DND-41 (cell line): ENCODE measurements at regions not wholly inside any gene's neighbourhood (a gene's known extent, or its start where the extent isn't known, plus 50 kb on each side); places are given as distances from the start of the nearest gene placed in this dataset.

Experiments
- ATAC-seq: fragments of 200-7000 bp; cut with Tn5 transposase; 3 replicates; pipeline ENCODE4 v1.9.1; 2021; ENCODE audit warnings: low read depth; ENCODE audit not compliant: insufficient read depth
- DNase-seq: peaks from one replicate; pipeline ENCODE4 v3.0.0-alpha.2; 2020
- H2AFZ ChIP-seq: 2 replicates; pipeline ENCODE4 v1.6.0; 2012; ENCODE audit warnings: low read depth, low read length
- H3K27ac ChIP-seq: 2 replicates; pipeline ENCODE4 v1.5.1; 2012; ENCODE audit warnings: low read length, inconsistent platforms
- H3K27me3 ChIP-seq: fragments of 200-600 bp; sonication (generic); 2 replicates; pipeline ENCODE4 v1.6.0; 2012; ENCODE audit warnings: low read length, mild to moderate bottlenecking, inconsistent platforms; ENCODE audit not compliant: insufficient read depth, poor library complexity
- H3K36me3 ChIP-seq: 2 replicates; pipeline ENCODE4 v1.5.1; 2012; ENCODE audit warnings: low read length, inconsistent platforms; ENCODE audit not compliant: insufficient read depth
- H3K4me1 ChIP-seq: 2 replicates; pipeline ENCODE4 v1.5.1; 2012; ENCODE audit warnings: mild to moderate bottlenecking, low read length; ENCODE audit not compliant: insufficient read depth
- H3K4me2 ChIP-seq: 2 replicates; pipeline ENCODE4 v1.6.0; 2012; ENCODE audit warnings: mild to moderate bottlenecking, moderate library complexity, low read length, inconsistent platforms; ENCODE audit not compliant: insufficient read depth
- H3K4me3 ChIP-seq, 2 experiments: fragments of 200-600 bp in 1 of 2; shearing (Covaris generic) in 1 of 2; 2 replicates each; pipeline ENCODE4 v1.5.1; 2012 to 2016; ENCODE audit warnings: inconsistent platforms in 2 of 2, low read length in 2 of 2, mild to moderate bottlenecking in 2 of 2, low read depth in 1 of 2, moderate library complexity in 1 of 2
- H3K79me2 ChIP-seq: 2 replicates; pipeline ENCODE4 v1.6.0; 2012; ENCODE audit warnings: low read length, inconsistent platforms; ENCODE audit not compliant: insufficient read depth
- H3K9ac ChIP-seq: 2 replicates; pipeline ENCODE4 v1.6.0; 2012; ENCODE audit warnings: low read depth, mild to moderate bottlenecking, inconsistent platforms, low read length, moderate library complexity
- H3K9me3 ChIP-seq: 2 replicates; pipeline ENCODE4 v1.5.1; 2012; ENCODE audit warnings: low read length, moderate library complexity, mild to moderate bottlenecking, inconsistent platforms; ENCODE audit not compliant: insufficient read depth, severe bottlenecking
- H4K20me1 ChIP-seq: 2 replicates; pipeline ENCODE4 v1.6.0; 2012; ENCODE audit warnings: low read length; ENCODE audit not compliant: insufficient read depth
- EZH2 ChIP-seq: IDR thresholded peaks from 3 replicates; pipeline ENCODE4 v1.6.1; 2012; ENCODE audit warnings: borderline replicate concordance, low read depth, mild to moderate bottlenecking, moderate library complexity, low read length, inconsistent platforms; ENCODE audit not compliant: severe bottlenecking
- TF ChIP-seq, protein P1 (sequence below): IDR thresholded peaks from 2 replicates; pipeline ENCODE4 v1.5.1; 2012; ENCODE audit warnings: borderline replicate concordance, low read length, moderate library complexity, mild to moderate bottlenecking; ENCODE audit not compliant: poor library complexity, severe bottlenecking; ENCODE audit errors: extremely low read depth

DNA sequence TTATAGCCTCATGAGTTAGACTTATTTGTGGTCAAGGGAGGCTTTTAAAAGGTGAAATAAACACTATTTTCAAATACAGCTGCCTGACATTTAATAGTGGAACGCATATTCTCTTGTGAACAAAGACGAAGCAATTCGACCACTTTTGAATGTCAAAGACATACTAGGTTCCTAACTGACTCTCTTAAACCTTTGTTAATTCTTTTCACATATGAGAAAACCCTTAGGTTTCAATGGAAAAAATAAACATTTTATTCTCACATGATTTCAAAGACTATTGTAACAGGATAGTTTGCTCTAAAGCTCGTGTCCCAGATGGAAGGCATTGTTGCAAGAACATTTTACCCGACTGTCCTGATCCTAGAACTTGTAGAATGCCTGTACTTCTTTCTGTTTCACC is 74.8 kb upstream of the BOC start:
- DNase-seq (no peak), ATAC-seq (no peak)
- H3K4me1 ChIP-seq: no peaks in the 10 kb centered on the region
- H3K27ac ChIP-seq: no peak overlapping the region
- H3K9me3 ChIP-seq: no peaks in the 10 kb centered on the region
- no peaks in the 10 kb centered on the region for H3K79me2 ChIP-seq
- no peak overlapping the region for H3K9ac ChIP-seq
- H2AFZ ChIP-seq: no peak overlapping the region
- H3K4me2 ChIP-seq: no peak overlapping the region
- no peaks in the 10 kb centered on the region for H3K36me3 ChIP-seq
- H3K4me3 ChIP-seq: no peak overlapping the region
- TF ChIP-seq, protein P1, sequence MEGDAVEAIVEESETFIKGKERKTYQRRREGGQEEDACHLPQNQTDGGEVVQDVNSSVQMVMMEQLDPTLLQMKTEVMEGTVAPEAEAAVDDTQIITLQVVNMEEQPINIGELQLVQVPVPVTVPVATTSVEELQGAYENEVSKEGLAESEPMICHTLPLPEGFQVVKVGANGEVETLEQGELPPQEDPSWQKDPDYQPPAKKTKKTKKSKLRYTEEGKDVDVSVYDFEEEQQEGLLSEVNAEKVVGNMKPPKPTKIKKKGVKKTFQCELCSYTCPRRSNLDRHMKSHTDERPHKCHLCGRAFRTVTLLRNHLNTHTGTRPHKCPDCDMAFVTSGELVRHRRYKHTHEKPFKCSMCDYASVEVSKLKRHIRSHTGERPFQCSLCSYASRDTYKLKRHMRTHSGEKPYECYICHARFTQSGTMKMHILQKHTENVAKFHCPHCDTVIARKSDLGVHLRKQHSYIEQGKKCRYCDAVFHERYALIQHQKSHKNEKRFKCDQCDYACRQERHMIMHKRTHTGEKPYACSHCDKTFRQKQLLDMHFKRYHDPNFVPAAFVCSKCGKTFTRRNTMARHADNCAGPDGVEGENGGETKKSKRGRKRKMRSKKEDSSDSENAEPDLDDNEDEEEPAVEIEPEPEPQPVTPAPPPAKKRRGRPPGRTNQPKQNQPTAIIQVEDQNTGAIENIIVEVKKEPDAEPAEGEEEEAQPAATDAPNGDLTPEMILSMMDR: no peak
- no peak for TF ChIP-seq EZH2
- no peaks in the 10 kb centered on the region for H4K20me1 ChIP-seq
- no peaks in the 10 kb centered on the region for H3K27me3 ChIP-seq

DNA sequence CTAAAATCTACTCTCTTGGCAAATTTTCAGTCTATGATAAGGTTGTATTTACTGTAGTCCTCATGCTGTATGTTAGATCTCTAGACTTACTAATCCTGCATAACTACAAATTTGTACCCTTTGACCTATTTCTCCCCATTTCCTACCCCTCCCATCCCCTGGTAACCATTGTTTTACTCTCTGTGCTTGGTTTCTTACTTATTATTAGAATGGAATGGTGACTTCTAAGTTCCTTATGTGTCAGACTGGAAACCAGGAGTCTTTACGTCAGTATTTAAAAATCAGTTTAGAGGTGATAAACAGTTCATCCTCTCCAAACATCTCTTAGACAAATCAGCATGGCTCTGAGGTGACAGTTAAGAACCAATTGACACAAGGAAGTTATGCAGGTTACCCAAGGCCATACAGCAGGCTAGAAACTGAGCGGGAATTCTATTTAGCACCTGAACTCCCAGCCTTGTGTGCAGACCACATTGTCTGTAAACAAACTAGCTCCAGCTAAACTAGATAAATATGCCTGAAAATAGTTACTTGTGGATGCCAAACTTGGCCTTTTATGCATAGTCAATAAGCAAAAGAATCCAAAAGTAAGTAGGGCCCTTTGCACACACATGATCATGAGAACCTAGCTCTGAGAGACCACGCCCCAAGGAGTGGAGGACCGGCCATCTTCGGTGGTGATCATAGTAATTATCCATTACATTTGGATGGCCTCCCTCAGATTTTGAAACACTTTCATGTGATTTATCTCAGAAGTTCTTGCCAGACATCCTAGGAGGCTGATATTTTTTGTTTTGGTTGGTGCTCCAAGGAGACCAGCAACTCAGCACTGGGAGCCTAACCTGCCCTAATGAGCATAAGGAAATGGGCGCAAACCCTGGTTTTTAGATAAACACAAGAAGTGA is 72.3 kb upstream of the BOC start:
- Histone ChIP-seq H4K20me1 (no peaks in the 10 kb centered on the region), H3K79me2 (no peaks in the 10 kb centered on the region), H3K27me3 (no peaks in the 10 kb centered on the region), H3K4me3 (no peak overlapping the region), H2AFZ (no peak overlapping the region), H3K36me3 (no peaks in the 10 kb centered on the region), H3K9me3 (no peaks in the 10 kb centered on the region), H3K4me2 (no peak overlapping the region), H3K27ac (no peak overlapping the region), H3K9ac (no peak overlapping the region), H3K4me1 (no peaks in the 10 kb centered on the region)
- DNase-seq (no peak), ATAC-seq (no peak)
- TF ChIP-seq EZH2: no peak

DNA sequence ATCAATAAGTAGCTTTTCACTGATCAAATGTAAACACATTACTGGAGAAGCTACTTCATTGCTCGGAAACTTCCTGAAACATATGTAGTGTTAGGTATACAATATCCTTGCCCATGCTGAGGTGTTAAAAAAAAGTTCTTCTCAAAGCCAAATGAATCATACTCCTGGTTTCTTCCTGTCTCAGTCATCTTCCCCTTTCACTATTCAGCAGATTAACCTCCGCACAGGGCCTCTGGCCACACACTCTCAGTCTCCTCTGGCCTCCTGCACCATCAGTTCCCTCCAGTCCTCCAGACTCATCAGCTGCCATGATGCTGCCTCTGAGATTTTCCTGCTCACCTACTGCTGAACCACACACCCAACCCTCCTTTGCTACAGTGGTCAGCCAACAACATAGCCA is 70.5 kb upstream of the BOC start:
- Histone ChIP-seq H3K79me2 (no peaks in the 10 kb centered on the region), H3K4me1 (no peaks in the 10 kb centered on the region), H3K4me3 (no peak overlapping the region), H3K4me2 (no peak overlapping the region), H3K27me3 (no peaks in the 10 kb centered on the region), H3K36me3 (no peaks in the 10 kb centered on the region), H3K27ac (no peak overlapping the region), H3K9ac (no peak overlapping the region), H3K9me3 (no peaks in the 10 kb centered on the region), H2AFZ (no peak overlapping the region), H4K20me1 (no peaks in the 10 kb centered on the region)
- TF ChIP-seq EZH2: no peak
- TF ChIP-seq, protein P1: no peak
- ATAC-seq (no peak), DNase-seq (no peak)

DNA sequence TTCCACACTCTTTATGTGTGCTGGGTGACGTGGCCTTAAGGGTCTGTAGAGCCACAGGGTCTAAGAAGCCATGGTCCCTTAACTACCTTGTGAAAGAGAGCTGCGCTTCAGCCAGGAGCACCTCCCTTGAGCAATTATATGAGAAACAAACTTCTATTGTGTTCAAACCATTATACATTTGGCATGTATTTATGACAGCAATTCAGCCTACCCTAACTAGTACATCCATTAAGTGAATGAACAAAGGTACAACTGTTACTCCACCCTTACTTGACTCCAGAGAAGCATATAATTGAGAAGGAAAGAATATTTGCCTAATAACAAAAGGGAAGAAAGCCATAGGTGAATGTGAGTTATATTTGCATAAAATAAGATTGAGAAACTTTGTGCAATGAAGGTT is 69.8 kb upstream of the BOC start:
- DNase-seq: no peak
- H3K27me3 ChIP-seq: no peaks in the 10 kb centered on the region
- no peak overlapping the region for H3K4me2 ChIP-seq
- no peaks in the 10 kb centered on the region for H3K79me2 ChIP-seq
- H3K36me3 ChIP-seq: no peaks in the 10 kb centered on the region
- H3K4me1 ChIP-seq: no peaks in the 10 kb centered on the region
- ATAC-seq: no peak
- H3K27ac ChIP-seq: no peak overlapping the region
- H3K9me3 ChIP-seq: no peaks in the 10 kb centered on the region
- no peak overlapping the region for H3K9ac ChIP-seq
- H2AFZ ChIP-seq: no peak overlapping the region
- TF ChIP-seq, protein P1: no peak
- no peak for TF ChIP-seq EZH2
- H4K20me1 ChIP-seq: no peaks in the 10 kb centered on the region
- H3K4me3 ChIP-seq: no peak overlapping the region
